ENCODE measurements at regions not wholly inside any gene's neighbourhood (a gene's known extent, or its start where the extent isn't known, plus 50 kb on each side); places are given as distances from the start of the nearest gene placed in this dataset.
A peak's percentile ranks its signal among the peaks of the same experiment; 100 is the strongest.

- DNase-seq, result no peak
Measured at GRCh38 chr12:69064734-69065443, 131.9 kb upstream of the CPM start.

GRCh38 chr12:69065775-69066174, 132.8 kb upstream of the CPM start:
- DNase-seq, result no peak

GRCh38 chr12:69066492-69067373, 133.8 kb upstream of the CPM start:
- no peak for DNase-seq

GRCh38 chr12:69067713-69068112, 134.7 kb upstream of the CPM start:
- DNase-seq, result no peak

GRCh38 chr12:69068448-69068847, 135.5 kb upstream of the CPM start:
- no peak for DNase-seq

- DNase-seq, result no peak
Measured at GRCh38 chr12:69069479-69069878, 136.5 kb upstream of the CPM start.

GRCh38 chr12:69070319-69071090, 137.5 kb upstream of the CPM start:
- peak; percentile 44 for DNase-seq

- no peak for DNase-seq
Measured at GRCh38 chr12:69071091-69071370, 138.1 kb upstream of the CPM start.

- no peak for DNase-seq
Measured at GRCh38 chr12:69073035-69073434, 140.1 kb upstream of the CPM start.

GRCh38 chr12:69074556-69075349, 141.8 kb upstream of the CPM start:
- no peak for DNase-seq

GRCh38 chr12:69083689-69084088, 150.7 kb upstream of the CPM start:
- no peak for DNase-seq

GRCh38 chr12:69084816-69085378, 151.9 kb upstream of the CPM start:
- DNase-seq, result no peak

- DNase-seq, result no peak
Measured at GRCh38 chr12:69085852-69086251, 152.9 kb upstream of the CPM start.

- DNase-seq, result no peak
Measured at GRCh38 chr12:69087986-69088385, 151.4 kb upstream of the CPSF6 start.

GRCh38 chr12:69090722-69091121, 148.6 kb upstream of the CPSF6 start:
- no peak for DNase-seq

GRCh38 chr12:69091442-69092017, 147.8 kb upstream of the CPSF6 start:
- no peak for DNase-seq

GRCh38 chr12:69092137-69092536, 147.2 kb upstream of the CPSF6 start:
- DNase-seq, result no peak

- no peak for DNase-seq
Measured at GRCh38 chr12:69094606-69095216, 144.7 kb upstream of the CPSF6 start.

GRCh38 chr12:69095765-69096477, 143.4 kb upstream of the CPSF6 start:
- no peak for DNase-seq

GRCh38 chr12:69096669-69097335, 142.6 kb upstream of the CPSF6 start:
- DNase-seq, result no peak

All from CD4-positive, alpha-beta T cell treated with Interferon gamma for 1 hour (primary cell).